Esophagus muscularis mucosa (tissue), 4 donors: ENCODE measurements at regions not wholly inside any gene's neighbourhood (a gene's known extent, or its start where the extent isn't known, plus 50 kb on each side); places are given as distances from the start of the nearest gene placed in this dataset.

Experiments
- DNase-seq: peaks from one replicate; pipeline ENCODE4 v3.0.0-alpha.2; 2017; ENCODE audit errors: extremely low spot score
- H3K27ac ChIP-seq, 4 donors: fragments of 200-600 bp; sonication (generic); replicated peaks in 1 of 4; 1 replicate in 3 of 4; 2 replicates in 1 of 4; pipeline ENCODE4 v1.5.1; 2016 to 2019; ENCODE audit warnings: mild to moderate bottlenecking in 1 of 4
- H3K27me3 ChIP-seq, 4 donors: fragments of 200-600 bp; sonication (generic); one replicate each; pipeline versions ENCODE4 v1.5.1 to v1.6.0; 2016 to 2019
- H3K36me3 ChIP-seq, 4 donors: fragments of 200-600 bp; sonication (generic); one replicate each; pipeline ENCODE4 v1.5.1; 2016 to 2019
- H3K4me1 ChIP-seq, 4 donors: fragments of 200-600 bp; sonication (generic); one replicate each; pipeline ENCODE4 v1.5.1; 2016 to 2019
- H3K4me3 ChIP-seq, 4 donors: fragments of 200-600 bp; sonication (generic); 1 replicate in 2 of 4; 2 replicates in 2 of 4; pipeline ENCODE4 v1.5.1; 2016 to 2019; ENCODE audit warnings: mild to moderate bottlenecking in 4 of 4, moderate library complexity in 1 of 4
- H3K9me3 ChIP-seq, 4 donors: fragments of 200-600 bp; sonication (generic); 1 replicate in 3 of 4; 2 replicates in 1 of 4; pipeline ENCODE4 v1.5.1; 2016 to 2019
- EP300 ChIP-seq: sonication (generic); formaldehyde crosslinking; IDR thresholded peaks from one replicate; pipeline ENCODE4 v1.6.1; 2017; ENCODE audit warnings: antibody characterized with exemption
- POLR2A ChIP-seq: fragments of 450-650 bp; IDR thresholded peaks from one replicate; pipeline ENCODE4 v1.6.1; 2017; ENCODE audit warnings: antibody characterized with exemption, moderate library complexity, mild to moderate bottlenecking, low read depth
- POLR2AphosphoS5 ChIP-seq, 2 donors: sonication (generic); formaldehyde crosslinking; IDR thresholded peaks; one replicate each; pipeline ENCODE4 v1.6.1; 2017; ENCODE audit warnings: antibody characterized with exemption in 2 of 2
- WGBS: methylation state at CpG from one replicate; pipeline ENCODE4 v1.1.5; 2018; 5-methylcytosine and 5-hydroxymethylcytosine counted together
- intact Hi-C: fragments of 100-400 bp; cut with DNase I; formaldehyde crosslinking; loops from one replicate; pipeline ENCODE4 v1.15.1; 2023
- TF ChIP-seq, protein P1 (sequence below), 3 experiments: fragments of 200-600 bp in 2 of 3; fragments of 450-650 bp in 1 of 3; sonication (generic) in 2 of 3; IDR thresholded peaks; one replicate each; pipeline ENCODE4 v1.5.1; 2017 to 2019; ENCODE audit warnings: antibody characterized with exemption in 3 of 3, mild to moderate bottlenecking in 2 of 3, moderate library complexity in 1 of 3

DNA sequence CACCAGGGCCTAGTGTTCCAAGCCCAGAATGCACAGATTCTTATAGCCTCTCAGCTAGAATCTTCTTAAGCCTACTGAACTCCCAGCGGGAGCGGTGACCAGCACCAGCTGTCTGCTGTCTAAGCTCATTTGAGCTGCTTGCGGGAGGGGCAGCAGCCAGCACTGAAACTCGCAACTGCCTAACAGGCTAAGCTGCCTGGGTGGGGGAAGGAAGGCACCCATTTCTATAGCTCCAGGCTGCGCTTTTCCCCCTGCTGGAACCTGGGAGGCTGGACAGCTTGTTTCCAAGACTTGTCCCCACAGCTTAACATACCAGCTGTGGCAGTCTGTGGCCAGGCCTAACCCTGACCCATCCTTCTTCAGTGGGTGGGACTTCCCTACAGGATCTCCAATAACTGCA lies 512.9 kb downstream of the EFNA5 start:
- H3K4me3 ChIP-seq, result no peak overlapping the region
- no peak for DNase-seq
- no peaks in the 10 kb centered on the region for H3K4me1 ChIP-seq
- no peaks in the 10 kb centered on the region for H3K27me3 ChIP-seq
- TF ChIP-seq EP300, result no peak
- no peak for TF ChIP-seq POLR2AphosphoS5 (IDR thresholded peaks at IDR 0.05)
- no peak for TF ChIP-seq POLR2A
- TF ChIP-seq, protein P1, sequence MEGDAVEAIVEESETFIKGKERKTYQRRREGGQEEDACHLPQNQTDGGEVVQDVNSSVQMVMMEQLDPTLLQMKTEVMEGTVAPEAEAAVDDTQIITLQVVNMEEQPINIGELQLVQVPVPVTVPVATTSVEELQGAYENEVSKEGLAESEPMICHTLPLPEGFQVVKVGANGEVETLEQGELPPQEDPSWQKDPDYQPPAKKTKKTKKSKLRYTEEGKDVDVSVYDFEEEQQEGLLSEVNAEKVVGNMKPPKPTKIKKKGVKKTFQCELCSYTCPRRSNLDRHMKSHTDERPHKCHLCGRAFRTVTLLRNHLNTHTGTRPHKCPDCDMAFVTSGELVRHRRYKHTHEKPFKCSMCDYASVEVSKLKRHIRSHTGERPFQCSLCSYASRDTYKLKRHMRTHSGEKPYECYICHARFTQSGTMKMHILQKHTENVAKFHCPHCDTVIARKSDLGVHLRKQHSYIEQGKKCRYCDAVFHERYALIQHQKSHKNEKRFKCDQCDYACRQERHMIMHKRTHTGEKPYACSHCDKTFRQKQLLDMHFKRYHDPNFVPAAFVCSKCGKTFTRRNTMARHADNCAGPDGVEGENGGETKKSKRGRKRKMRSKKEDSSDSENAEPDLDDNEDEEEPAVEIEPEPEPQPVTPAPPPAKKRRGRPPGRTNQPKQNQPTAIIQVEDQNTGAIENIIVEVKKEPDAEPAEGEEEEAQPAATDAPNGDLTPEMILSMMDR (IDR thresholded peaks at IDR 0.05), result no peak
- H3K9me3 ChIP-seq, result no peaks in the 10 kb centered on the region
- WGBS, result 98% methylated on average over 5 of the region's 5 CpGs
- H3K36me3 ChIP-seq, result no peaks in the 10 kb centered on the region
- H3K27ac ChIP-seq, result no peak overlapping the region
- intact Hi-C loops, result no loop called here

DNA sequence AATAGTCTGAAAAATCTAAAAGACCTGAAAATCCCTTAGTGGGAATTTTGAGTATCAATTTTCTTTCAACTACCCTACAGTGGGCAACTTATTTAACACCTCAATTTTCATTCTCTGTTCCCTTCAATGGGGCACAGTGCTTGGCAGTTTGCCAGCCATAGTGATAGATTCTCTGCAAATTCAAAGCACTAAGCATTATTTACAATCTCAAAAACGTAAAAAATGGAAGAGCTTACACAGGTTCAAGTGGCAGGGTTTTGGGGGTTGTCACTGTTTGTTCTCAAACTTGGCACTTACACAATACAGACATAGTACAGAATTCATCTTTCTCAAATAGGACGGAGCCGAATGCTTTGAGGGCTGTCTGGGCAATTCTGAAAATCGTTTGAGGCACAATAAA lies 515.0 kb downstream of the EFNA5 start:
- Histone ChIP-seq H3K9me3 (no peaks in the 10 kb centered on the region), H3K4me3 (no peak overlapping the region), H3K4me1 (no peaks in the 10 kb centered on the region), H3K27me3 (no peaks in the 10 kb centered on the region), H3K36me3 (no peaks in the 10 kb centered on the region), H3K27ac (no peak overlapping the region)
- intact Hi-C loops, result no loop called here
- 70% methylated on average over 4 of the region's 4 CpGs for WGBS
- TF ChIP-seq, protein P1 (IDR thresholded peaks at IDR 0.05), result no peak
- TF ChIP-seq POLR2AphosphoS5 (IDR thresholded peaks at IDR 0.05) (no peak), EP300 (no peak), POLR2A (no peak)
- no peak for DNase-seq

DNA sequence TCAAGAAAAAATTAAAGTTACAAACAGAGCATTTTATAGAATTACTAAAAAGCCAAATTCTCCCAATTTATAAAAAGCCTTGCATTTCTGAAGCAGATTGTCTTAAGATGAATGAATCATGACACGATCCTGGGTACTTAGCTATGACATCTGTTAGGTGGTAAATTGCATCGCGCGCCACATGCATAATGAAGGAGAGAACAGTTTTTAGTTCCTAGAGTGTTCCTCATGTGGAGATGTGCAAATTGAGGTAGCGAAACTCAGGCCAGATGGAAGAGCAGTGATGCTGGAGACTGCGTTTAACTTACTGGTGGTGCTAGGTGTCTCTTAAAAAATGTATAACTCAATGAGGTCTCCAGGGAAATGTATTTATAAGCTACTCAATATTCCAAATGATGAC lies 516.1 kb downstream of the EFNA5 start:
- H3K9me3 ChIP-seq, result no peaks in the 10 kb centered on the region
- intact Hi-C loops, result no loop called here
- no peak for DNase-seq
- H3K4me1 ChIP-seq, result no peaks in the 10 kb centered on the region
- no peak for TF ChIP-seq POLR2A
- no peak for TF ChIP-seq POLR2AphosphoS5 (IDR thresholded peaks at IDR 0.05)
- TF ChIP-seq EP300, result no peak
- TF ChIP-seq, protein P1 (IDR thresholded peaks at IDR 0.05), result no peak
- H3K4me3 ChIP-seq, result no peak overlapping the region
- WGBS, result 90% methylated on average over 6 of the region's 6 CpGs
- no peak overlapping the region for H3K27ac ChIP-seq
- no peaks in the 10 kb centered on the region for H3K36me3 ChIP-seq
- H3K27me3 ChIP-seq, result no peaks in the 10 kb centered on the region

DNA sequence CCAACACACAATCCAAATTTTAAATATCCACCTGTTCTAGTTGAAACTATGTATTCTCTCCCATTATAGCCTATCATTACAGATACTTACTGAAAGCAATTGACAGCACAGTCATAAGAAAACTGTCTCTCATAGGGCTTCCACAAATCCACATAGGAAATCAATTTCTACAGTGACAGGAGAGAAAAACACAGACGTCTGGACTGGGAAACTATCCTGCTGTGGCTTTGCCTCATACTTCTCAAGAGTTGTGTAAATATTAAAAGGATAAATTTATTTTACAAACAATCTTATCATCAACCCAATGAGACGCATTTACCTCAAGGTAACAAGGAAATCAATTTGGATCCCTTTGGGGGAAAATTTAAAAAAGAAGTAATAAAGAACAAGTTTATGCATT lies 517.5 kb downstream of the EFNA5 start:
- Histone ChIP-seq H3K36me3 (no peaks in the 10 kb centered on the region), H3K27ac (no peak overlapping the region), H3K9me3 (no peaks in the 10 kb centered on the region), H3K27me3 (no peaks in the 10 kb centered on the region), H3K4me3 (no peak overlapping the region), H3K4me1 (no peaks in the 10 kb centered on the region)
- TF ChIP-seq POLR2AphosphoS5 (IDR thresholded peaks at IDR 0.05) (no peak), EP300 (no peak), POLR2A (no peak)
- TF ChIP-seq, protein P1 (IDR thresholded peaks at IDR 0.05), result no peak
- WGBS, result 53% methylated on average over 2 of the region's 2 CpGs
- DNase-seq, result no peak
- intact Hi-C loops, result no loop called here

DNA sequence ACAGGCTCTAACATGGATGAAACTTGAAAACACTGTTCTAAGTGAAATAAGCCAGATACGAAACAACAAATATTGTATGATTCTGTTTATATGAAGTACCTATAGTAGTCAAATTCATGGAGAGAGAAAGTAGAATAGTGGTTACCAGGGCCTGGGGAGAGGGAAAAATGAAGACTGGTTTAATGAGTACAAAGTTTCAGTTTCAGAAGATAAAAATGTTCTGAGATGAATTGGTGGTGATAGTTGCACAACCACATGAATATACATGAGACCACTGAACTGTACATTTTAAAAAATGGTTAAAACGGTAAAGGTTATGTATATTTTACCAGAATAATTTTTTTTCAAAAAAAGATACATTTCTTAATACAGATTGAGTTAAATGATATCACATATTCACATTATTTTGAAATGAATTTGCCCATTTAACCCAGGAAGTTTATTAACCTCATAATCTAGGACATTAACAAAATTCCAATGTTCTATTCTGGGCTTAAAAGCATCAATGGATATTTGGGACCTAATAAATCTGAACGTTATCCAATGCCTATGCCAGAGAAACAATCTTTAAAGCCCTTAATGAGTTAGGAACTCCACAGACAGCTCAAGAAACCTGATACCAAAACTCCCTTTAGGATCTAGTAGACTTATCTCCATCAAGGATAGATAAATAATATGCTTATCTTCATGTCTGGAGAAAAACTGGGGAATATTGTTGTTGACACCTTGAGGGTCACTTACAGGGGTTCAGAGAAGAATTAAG lies 521.3 kb downstream of the EFNA5 start:
- Histone ChIP-seq H3K9me3 (no peaks in the 10 kb centered on the region), H3K36me3 (no peaks in the 10 kb centered on the region), H3K27ac (no peak overlapping the region), H3K4me1 (no peaks in the 10 kb centered on the region), H3K27me3 (no peaks in the 10 kb centered on the region), H3K4me3 (no peak overlapping the region)
- WGBS, result 44% methylated on average over 3 of the region's 3 CpGs
- intact Hi-C loops, result no loop called here
- TF ChIP-seq, protein P1 (IDR thresholded peaks at IDR 0.05), result no peak
- TF ChIP-seq EP300 (no peak), POLR2A (no peak), POLR2AphosphoS5 (IDR thresholded peaks at IDR 0.05) (no peak)
- no peak for DNase-seq
